Smooth muscle cell (in vitro differentiated cells): ENCODE measurements at regions not wholly inside any gene's neighbourhood (a gene's known extent, or its start where the extent isn't known, plus 50 kb on each side); places are given as distances from the start of the nearest gene placed in this dataset.

ENCODE experiments used
- DNase-seq: peaks from one replicate; lab custom pipeline; 2025; ENCODE audit not compliant: unreplicated experiment; lab: John Stamatoyannopoulos, UW
- H2AFZ ChIP-seq: fragments of 200-600 bp; sonication (generic); 2 replicates; pipeline ENCODE4 v1.6.0; 2016; ENCODE audit warnings: antibody characterized with exemption, low read depth, mild to moderate bottlenecking
- H3F3A ChIP-seq: fragments of 200-600 bp; sonication (generic); 2 replicates; pipeline ENCODE4 v1.6.0; 2017; ENCODE audit warnings: antibody characterized with exemption, low read depth
- H3K27ac ChIP-seq: fragments of 200-600 bp; sonication (generic); 2 replicates; pipeline ENCODE4 v1.5.1; 2016; ENCODE audit warnings: low read depth, mild to moderate bottlenecking
- H3K27me3 ChIP-seq: fragments of 200-600 bp; sonication (generic); 2 replicates; pipeline ENCODE4 v1.6.1; 2016; ENCODE audit warnings: low read depth, mild to moderate bottlenecking
- H3K36me3 ChIP-seq: fragments of 200-600 bp; sonication (generic); 2 replicates; pipeline ENCODE4 v1.5.1; 2016; ENCODE audit warnings: low read depth
- H3K4me1 ChIP-seq: fragments of 200-600 bp; sonication (generic); 2 replicates; pipeline ENCODE4 v1.5.1; 2016; ENCODE audit warnings: low read depth
- H3K4me2 ChIP-seq: fragments of 200-600 bp; sonication (generic); 2 replicates; pipeline ENCODE4 v1.6.0; 2016; ENCODE audit warnings: mild to moderate bottlenecking
- H3K4me3 ChIP-seq: fragments of 200-600 bp; sonication (generic); 2 replicates; pipeline ENCODE4 v1.5.1; 2016; ENCODE audit warnings: mild to moderate bottlenecking
- H3K79me2 ChIP-seq: fragments of 200-600 bp; sonication (generic); 2 replicates; pipeline ENCODE4 v1.6.0; 2016; ENCODE audit warnings: low read depth, mild to moderate bottlenecking
- H3K9ac ChIP-seq: fragments of 200-600 bp; sonication (generic); 2 replicates; pipeline ENCODE4 v1.6.0; 2016; ENCODE audit warnings: low read depth
- H3K9me3 ChIP-seq: fragments of 200-600 bp; sonication (generic); replicated peaks from 2 replicates; pipeline ENCODE4 v1.5.1; 2016; ENCODE audit warnings: low read depth
- H4K20me1 ChIP-seq: fragments of 200-600 bp; sonication (generic); 2 replicates; pipeline ENCODE4 v1.6.0; 2016; ENCODE audit warnings: low read depth
- CTCF ChIP-seq: fragments of 200-600 bp; sonication (generic); IDR thresholded peaks from 2 replicates; pipeline ENCODE4 v1.5.1; 2017; ENCODE audit warnings: borderline replicate concordance, mild to moderate bottlenecking, antibody characterized with exemption; ENCODE audit not compliant: insufficient read depth, poor library complexity, severe bottlenecking
- WGBS: methylation state at CpG from one replicate; pipeline ENCODE4 v1.1.7; 2016; ENCODE audit warnings: low lambda C conversion rate; 5-methylcytosine and 5-hydroxymethylcytosine counted together

DNA sequence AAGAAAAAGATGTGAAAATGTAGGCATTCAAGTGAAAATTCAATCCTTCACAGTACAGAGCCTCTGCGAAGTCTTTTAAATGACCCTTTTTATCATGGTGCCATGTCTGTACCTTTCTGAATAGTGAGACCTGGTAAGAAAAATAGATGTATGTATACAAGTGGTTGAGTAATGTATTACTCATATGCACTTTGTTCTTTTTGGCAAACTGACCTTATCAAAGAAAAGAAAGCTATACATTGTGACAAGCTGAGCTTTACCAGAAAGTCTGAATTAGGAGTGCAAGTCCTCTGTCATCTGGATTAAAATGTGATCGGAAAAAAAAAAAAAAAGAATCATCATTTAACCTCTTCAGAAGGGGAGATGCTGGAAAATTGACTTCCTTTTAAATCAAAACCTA lies 356.4 kb upstream of the CCNH start:
- H4K20me1 ChIP-seq = no peaks in the 10 kb centered on the region
- H3F3A ChIP-seq = no peaks in the 10 kb centered on the region
- no peaks in the 10 kb centered on the region for H3K79me2 ChIP-seq
- H3K4me3 ChIP-seq = no peak overlapping the region
- H3K9me3 ChIP-seq = no peaks in the 10 kb centered on the region
- H3K4me2 ChIP-seq = no peak overlapping the region
- H3K27ac ChIP-seq = no peak overlapping the region
- H3K4me1 ChIP-seq = peaks cover 3% of the 10 kb centered on the region
- H3K36me3 ChIP-seq = no peaks in the 10 kb centered on the region
- no peak for TF ChIP-seq CTCF
- H2AFZ ChIP-seq = no peak overlapping the region
- DNase-seq = no peak
- H3K27me3 ChIP-seq = no peaks in the 10 kb centered on the region
- H3K9ac ChIP-seq = no peak overlapping the region
- WGBS = 86% methylated on average over 2 of the region's 2 CpGs

GRCh38 chr5:87768190-87768589 lies 355.5 kb upstream of the CCNH start:
- no peaks in the 10 kb centered on the region for H3K79me2 ChIP-seq
- no peak for TF ChIP-seq CTCF
- H3K4me3 ChIP-seq = no peak overlapping the region

GRCh38 chr5:87765009-87765408 lies 352.3 kb upstream of the CCNH start:
- Histone ChIP-seq H3K9me3 (no peaks in the 10 kb centered on the region), H3K4me2 (no peak overlapping the region), H2AFZ (no peak overlapping the region), H3F3A (no peaks in the 10 kb centered on the region), H3K36me3 (no peaks in the 10 kb centered on the region), H3K79me2 (no peaks in the 10 kb centered on the region), H3K9ac (no peak overlapping the region), H3K27me3 (no peaks in the 10 kb centered on the region), H3K4me3 (no peak overlapping the region), H3K27ac (no peak overlapping the region), H3K4me1 (no peaks in the 10 kb centered on the region), H4K20me1 (no peaks in the 10 kb centered on the region)
- WGBS = 79% methylated on average over 5 of the region's 5 CpGs
- TF ChIP-seq CTCF = no peak
- no peak for DNase-seq

More at GRCh38 chr5:87768190-87768589, 355.5 kb upstream of the CCNH start:
- H3K9me3 ChIP-seq = no peaks in the 10 kb centered on the region
- no peak for DNase-seq
- WGBS = 97% methylated on average over 2 of the region's 2 CpGs
- no peaks in the 10 kb centered on the region for H3K36me3 ChIP-seq
- H2AFZ ChIP-seq = no peak overlapping the region
- peaks cover 3% of the 10 kb centered on the region for H3K4me1 ChIP-seq
- H3F3A ChIP-seq = no peaks in the 10 kb centered on the region
- H4K20me1 ChIP-seq = no peaks in the 10 kb centered on the region
- H3K27me3 ChIP-seq = no peaks in the 10 kb centered on the region
- no peak overlapping the region for H3K27ac ChIP-seq
- no peak overlapping the region for H3K4me2 ChIP-seq
- no peak overlapping the region for H3K9ac ChIP-seq

GRCh38 chr5:87762631-87763030 lies 349.9 kb upstream of the CCNH start:
- Histone ChIP-seq H4K20me1 (no peaks in the 10 kb centered on the region), H3K36me3 (no peaks in the 10 kb centered on the region), H3F3A (no peaks in the 10 kb centered on the region), H3K4me3 (no peak overlapping the region), H3K79me2 (no peaks in the 10 kb centered on the region), H3K9me3 (no peaks in the 10 kb centered on the region), H2AFZ (no peak overlapping the region), H3K4me1 (no peaks in the 10 kb centered on the region), H3K27ac (no peak overlapping the region), H3K27me3 (no peaks in the 10 kb centered on the region), H3K9ac (no peak overlapping the region), H3K4me2 (no peak overlapping the region)
- TF ChIP-seq CTCF = no peak
- DNase-seq = no peak
- 73% methylated on average over 1 of the region's 1 CpG for WGBS
